NCI-H1436 treated with DMSO at 0.1 percent for 48 hours (cell line): ENCODE measurements at regions not wholly inside any gene's neighbourhood (a gene's known extent, or its start where the extent isn't known, plus 50 kb on each side); places are given as distances from the start of the nearest gene placed in this dataset.
"Not testable (repeated sequence)": the region's sequence is repeated elsewhere in the genome, so short reads cannot be mapped to it uniquely, and the experiment has no call there.

Experiments
- DNase-seq: peaks from one replicate; lab custom pipeline; 2025; lab: John Stamatoyannopoulos, UW

DNA sequence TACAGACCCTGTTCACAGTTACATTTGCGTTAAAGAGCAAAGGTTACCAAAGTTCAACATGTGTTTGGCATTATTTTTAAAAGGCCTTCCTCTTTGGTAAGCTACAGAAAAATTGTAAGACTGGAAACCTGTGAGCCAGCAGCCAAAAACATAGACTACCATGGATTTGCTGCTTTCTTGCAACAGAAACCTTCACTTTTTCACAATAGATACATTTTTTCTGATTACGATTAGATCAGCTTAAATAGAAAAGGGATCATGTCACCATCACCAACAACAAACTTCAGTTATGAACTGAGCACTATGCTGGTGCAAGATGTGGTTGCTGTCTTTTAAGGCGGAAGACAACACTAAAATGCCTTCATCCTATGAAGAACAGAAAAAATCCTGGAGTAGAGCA, 112.3 kb upstream of the MARCKS start:
- no peak for DNase-seq

- DNase-seq: no peak
These were observed 106.8 kb upstream of the MARCKS start for GRCh38 chr6:113750151-113750855.

DNA sequence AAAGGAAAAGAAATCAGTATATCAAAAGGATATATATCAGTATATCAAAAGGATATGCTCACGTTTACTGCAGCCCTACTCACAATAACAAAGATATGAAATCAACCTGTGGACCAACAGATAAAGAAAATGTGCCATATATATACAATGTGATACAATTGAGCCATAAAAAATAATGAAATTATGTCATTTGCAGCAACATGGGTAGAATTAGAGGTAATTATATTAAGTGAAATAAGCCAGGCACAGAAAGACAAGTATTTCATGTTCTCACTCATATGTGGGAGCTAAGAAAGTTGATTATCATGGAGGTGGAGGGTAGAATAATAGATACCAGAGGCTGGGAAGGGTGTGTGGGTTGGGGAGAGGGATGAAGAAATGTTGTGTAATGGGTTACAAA, 102.9 kb upstream of the MARCKS start:
- DNase-seq: no peak

DNA sequence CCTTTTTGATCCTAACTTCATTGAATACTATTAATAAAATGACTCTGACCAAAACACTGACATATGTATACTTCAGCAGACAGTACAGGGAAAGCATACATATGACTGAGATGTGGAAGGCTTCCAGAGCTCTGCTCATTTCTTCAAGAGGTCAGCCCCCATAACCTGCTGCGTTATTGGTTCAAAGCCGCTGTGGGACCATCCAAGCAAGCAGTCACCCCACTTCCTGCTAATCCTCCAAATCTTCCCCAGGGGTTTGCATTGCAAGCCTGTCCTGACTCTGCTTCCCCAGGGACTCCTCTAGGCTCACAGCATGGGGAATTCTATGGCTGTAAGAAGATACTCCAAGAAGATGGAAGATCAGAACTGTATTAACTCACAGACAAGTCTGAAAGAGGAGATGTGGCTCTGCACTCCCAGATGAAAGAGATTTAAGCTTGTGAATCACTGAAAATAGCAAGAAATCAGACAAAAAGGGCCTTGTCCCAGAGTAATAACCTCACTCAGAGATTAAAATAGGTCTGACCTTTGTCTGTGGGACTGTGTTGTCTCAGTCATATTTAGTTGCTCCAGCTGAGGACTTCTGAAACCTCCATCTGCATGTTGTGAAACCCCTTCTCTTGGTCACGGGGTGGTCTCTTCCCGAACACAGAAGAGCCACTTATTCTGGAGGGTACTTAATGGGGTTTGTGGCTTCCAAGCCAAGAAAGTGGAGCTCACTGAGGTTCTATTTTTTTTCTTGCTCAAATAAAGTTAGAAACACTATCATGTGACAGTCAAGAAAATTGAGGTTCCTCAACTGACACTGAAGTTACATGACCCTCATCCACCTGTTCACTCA, 101.5 kb upstream of the MARCKS start:
- DNase-seq: no peak

DNA sequence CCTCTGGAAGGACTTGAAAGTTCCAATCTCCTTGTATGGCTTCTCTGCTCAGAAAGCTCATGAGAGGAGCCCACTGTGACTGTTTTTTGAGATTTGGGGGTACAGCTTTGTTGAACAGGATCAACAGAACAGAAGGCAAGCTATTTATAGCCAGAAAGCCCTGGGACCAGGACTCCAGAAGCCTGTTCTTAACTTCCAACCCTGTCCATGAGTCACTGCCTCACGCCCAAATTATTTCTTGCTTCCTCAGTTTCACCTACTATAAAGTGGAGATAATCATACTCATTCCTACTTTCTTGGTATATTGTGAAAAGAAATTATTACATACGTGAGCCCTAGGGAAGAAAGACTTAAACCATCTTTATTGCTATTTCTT, 100.9 kb upstream of the MARCKS start:
- DNase-seq: no peak

- DNase-seq: no peak
These were observed 98.9 kb upstream of the MARCKS start for GRCh38 chr6:113758214-113758613.

DNA sequence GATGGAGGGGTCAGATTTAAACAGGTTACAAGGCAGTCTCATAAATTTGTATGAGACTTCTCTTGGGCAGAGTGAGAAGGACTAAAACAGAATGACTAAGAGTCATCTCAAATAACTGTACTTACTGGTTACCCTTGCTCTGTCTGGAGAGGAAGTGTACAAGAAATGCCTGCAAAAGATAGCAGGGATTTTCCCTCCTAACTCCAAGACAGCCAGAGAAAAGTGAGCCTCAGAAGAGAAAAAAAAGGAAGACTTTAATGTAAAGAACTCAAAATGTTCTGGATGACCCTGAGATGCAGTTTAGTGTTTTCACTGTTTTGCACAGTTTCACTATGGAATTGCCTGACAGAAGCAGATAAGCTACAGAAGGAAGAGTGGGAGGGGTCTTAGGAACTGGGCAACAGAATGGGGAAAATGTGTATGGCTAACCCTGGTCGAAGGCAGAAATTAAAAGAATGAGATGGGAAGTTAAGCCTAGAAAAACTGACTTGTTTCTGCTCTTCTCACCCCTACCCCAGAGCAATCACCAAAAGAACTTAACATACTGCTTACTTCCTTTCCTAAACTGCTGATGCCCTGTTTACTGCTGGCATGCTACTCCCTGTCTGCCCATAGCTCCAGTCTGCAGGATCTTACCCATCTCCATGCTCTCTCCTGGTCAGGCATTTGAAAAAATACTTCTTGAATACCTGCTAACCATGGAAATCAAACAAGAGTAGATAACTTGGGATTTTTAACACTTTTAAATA, 98.1 kb upstream of the MARCKS start:
- no peak for DNase-seq

DNA sequence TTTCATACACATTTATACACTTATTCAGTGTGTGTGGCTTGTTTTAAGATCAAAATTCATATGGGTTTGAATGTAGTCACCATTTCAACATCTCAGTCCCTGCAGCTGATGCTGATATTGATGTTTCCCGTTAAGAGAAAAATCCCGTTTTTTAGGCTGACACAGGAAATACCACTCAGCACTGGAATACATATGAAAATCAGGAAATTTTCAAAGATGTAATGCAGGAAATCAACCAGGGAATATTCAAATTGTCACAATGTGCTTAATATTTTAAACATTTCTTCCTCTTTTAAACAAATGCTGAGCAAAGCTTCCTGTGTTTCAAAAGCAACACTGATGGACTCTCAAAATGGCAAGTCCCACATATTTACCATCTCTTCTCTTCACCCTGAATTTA, 94.5 kb upstream of the MARCKS start:
- DNase-seq: no peak

DNA sequence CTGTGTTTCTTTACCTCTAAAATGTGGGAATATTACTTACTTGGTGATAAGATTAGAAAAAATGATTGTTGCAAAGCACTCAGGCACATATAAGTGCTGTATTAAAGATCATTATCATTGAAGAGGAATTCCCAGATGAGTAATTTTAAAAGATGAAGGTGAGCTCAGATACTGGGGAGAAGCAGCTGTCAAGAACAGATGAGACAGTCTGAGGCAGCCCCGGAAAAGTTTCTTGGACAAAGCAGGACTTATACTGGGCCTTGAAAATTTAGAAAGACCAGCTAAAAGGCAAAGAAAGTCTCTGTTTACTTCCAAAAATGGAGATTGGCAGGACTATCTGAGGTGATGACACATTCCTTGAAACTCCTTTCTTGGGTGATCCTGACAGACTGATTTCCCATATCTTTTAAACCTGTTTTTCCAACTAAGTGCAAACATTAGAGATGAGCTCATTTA, 93.8 kb upstream of the MARCKS start:
- no peak for DNase-seq

DNA sequence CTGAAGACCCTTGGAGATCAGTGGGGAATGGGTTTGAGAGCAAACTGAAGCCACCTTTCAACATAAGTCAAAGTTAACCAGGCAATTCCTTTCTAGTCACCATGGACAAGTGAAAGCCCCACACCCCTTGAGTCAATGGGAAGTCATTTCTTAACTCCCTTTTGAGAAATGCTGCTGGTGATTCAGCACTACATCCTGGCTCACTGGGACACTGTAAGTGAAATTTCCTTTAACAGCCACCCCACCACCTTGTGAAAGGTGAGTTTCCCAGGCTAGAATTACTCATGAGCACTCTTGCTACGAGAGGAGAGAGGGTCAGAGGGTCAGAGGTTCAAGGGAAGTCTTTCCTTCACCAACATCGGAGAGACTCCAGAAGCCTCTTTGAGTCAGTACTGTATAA, 93.3 kb upstream of the MARCKS start:
- no peak for DNase-seq

DNA sequence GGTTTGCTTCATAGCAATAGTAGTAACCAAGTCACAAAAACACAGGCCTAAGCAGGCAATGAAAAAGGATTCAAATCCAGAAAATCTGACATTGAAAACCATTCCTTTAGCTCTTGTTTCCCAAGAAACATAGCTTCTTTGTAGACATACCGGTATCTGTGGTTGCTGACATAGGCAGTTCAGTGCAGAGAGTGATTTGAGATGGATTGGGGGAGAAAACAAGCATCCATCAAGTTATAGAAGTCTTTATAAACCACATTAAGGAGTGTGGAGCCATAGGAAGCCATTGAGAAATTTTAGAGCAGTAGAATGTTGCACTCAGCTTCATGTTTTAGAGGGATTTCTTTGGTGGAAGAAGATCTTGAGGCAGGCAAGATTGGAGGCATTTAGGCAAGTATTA, 91.2 kb upstream of the MARCKS start:
- DNase-seq: no peak

- DNase-seq: no peak
These were observed 89.2 kb upstream of the MARCKS start for GRCh38 chr6:113767985-113768384.

GRCh38 chr6:113772961-113773360, 84.2 kb upstream of the MARCKS start:
- DNase-seq: no peak

DNA sequence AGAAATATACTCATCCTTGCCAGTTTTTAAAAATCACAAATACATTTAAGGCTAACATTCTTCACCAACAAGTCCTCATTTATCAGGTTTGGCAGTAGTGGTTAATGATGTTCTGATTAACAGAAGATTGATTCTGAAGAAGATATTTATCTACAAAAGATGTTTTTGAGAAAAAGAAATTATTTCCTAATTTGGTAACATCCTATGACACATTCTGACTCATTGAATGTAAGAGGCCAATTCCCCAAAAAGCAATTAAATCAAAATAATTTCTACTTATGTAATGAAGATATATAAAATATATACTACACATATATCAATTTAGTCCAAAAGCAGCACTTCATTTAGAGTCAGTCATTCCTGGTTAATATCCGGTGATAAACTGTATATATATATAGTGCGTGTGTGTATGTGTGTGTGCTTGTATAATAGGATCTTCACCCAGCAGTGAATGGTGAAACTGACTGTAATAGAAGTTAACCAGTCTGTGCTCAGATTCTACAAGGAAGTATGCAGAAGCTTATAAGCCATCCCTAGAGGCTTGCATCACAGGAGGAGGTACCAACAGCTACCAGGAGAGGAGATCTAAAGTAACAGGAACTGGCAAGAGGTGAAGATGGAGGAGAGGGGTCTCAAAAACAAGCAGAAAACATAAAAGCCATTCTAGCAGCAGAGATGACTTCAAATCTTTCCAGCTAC, 82.9 kb upstream of the MARCKS start:
- no peak for DNase-seq

DNA sequence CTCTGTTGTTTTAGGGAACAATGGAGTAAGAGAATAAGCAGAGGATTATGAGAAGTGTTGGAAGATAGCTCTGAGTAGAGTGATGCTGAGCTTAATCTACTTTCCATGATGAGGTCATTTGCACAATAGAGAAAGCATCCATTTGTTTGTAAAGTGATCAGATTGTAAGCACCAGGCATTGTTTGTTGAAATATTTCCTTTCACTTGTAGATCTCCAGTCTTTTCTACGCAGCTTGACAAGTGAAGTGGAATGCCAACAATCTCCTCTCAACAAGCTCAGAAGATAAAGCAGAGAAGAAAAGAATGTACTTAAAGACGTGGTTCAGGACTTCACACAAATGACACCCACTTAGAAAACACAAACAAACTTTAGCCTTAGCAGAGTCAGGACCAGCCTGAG, 80.1 kb upstream of the MARCKS start:
- DNase-seq: no peak

DNA sequence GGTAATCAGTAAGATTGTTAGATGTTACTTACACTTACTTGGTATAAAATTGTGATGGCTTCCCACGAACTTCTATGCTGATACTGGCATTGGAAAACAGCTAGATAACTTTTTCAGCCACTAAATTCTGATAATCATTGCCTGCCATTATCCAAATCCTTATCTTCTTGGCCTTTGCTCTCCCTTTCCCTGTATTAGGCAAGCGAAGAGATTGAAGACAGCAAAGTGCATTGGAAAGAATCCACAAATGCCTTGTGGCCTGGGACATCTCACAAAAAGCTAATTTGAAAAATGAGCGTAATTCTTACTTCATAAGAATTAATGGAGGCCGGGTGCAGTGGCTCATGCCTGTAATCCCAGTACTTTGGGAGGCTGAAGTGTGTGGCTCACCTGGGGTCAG, 79.5 kb upstream of the MARCKS start:
- no peak for DNase-seq

DNA sequence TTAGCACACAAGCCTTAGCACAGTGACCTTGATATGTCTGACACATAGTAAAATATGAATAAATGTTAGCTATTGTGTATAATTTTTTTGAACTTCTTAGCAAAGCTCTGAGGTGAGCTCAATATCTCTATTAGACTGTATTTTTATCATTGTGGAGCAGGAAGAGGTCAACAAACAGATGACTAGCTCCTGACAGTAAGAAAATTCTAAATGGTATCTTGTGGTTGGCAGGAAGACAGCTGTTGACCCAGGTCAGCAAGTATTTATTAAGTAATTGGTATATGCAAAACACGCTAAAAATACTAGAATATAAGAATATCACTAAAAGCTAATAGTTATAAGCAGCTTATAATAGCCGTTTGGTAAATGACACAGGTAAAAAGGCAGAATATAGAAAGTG, 77.5 kb upstream of the MARCKS start:
- DNase-seq: no peak

DNA sequence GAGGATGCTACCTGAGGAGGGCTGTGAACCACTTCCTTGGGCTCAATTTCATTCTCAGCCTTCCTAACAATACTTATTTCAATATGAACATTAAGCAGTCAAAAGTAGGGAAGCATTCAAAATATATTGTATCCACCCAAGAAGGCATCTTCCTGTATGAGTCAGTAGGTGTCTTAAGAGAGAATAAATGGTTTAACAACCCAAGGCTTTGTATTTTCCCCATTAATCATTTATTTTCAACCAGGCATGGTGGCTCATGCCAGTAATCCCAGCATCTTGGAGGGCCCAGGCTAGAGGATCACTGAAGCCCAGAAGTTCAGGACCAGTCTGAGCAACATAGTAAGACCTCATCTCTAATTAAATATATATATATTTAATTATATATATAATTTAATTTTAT, 74.5 kb upstream of the MARCKS start:
- DNase-seq: no peak

DNA sequence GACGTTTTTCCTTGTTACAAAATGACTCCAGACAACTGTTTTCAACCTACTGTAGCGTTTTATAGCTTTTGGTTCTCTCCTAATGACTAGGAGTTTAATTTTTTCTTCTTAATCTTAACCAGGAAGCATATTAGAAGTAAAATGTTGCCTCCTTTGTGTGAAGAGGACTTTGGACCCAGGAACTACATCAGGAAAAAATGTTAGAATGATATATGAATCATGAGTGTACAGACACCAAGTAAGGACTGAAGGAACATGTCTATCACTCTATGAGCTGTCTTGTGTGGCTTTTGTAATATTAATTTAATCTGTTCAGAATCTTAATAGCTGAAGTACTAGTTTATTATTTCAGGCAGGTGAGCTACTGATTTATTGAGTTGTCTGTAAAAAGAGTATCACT, 71.0 kb upstream of the MARCKS start:
- DNase-seq: no peak

DNA sequence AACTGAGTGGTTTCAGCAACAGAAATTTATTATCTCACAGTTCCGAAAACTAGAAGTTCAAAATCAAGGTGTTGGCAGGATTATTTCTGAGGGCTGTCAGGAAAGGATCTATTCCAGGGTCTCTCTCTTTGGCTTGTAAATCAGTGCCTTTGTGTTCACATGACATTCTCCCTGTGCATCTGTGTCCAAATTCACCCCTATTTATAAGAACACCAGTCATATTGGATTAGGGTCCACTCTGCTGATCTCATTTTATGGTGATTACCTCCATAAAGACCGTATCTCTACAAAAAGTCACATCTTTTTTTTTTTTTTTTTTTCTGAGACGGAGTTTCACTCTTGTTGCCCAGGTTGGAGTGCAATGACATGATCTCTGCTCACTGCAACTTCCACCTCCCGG, 68.6 kb upstream of the MARCKS start:
- DNase-seq: no peak

DNA sequence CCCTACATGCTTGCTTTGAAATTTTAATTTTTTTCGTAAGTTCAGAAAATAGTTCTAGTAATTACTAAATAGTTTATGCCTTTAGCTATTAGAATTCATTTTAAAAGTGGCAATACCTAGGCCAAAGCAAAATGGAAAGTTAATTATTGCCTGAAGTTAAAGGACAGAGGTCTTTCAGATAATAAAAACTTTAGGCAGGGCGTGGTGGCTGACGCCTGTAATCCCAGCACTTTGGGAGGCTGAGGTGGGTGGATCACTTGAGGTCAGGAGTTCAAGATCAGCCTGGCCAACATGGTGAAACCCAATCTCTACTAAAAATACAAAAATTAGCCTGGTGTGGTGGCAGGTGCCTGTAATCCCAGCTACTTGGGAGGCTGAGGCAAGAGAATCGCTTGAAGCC, 65.9 kb upstream of the MARCKS start:
- not testable (repeated sequence) for DNase-seq

DNA sequence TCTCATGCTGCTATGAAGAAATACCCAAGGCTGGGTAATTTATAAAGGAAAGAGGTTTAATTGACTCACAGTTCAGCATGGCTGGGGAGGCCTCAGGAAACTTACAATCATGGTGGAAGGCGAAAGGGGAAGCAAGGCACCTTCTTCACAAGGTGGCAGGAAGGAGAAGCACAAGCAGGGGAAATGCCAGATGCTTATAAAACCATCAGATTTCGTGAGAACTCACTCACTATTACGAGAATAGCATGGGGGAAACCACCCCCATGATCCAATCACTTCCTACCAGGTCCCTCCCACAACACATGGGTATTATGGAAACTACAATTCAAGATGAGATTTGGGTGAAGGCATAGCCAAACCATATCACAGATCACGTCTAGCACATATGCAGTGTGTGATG, 61.8 kb upstream of the MARCKS start:
- DNase-seq: not testable (repeated sequence)
